ENCODE measurements at regions not wholly inside any gene's neighbourhood (a gene's known extent, or its start where the extent isn't known, plus 50 kb on each side); places are given as distances from the start of the nearest gene placed in this dataset.

- no peak for DNase-seq (ENCODE audit: low read depth in 2 of 2)
Measured at GRCh38 chr7:106166651-106167342, 54.7 kb upstream of the SYPL1 start.

- DNase-seq (ENCODE audit: low read depth in 2 of 2) = no peak
Measured at GRCh38 chr7:106165337-106165736, 53.2 kb upstream of the SYPL1 start.

DNA sequence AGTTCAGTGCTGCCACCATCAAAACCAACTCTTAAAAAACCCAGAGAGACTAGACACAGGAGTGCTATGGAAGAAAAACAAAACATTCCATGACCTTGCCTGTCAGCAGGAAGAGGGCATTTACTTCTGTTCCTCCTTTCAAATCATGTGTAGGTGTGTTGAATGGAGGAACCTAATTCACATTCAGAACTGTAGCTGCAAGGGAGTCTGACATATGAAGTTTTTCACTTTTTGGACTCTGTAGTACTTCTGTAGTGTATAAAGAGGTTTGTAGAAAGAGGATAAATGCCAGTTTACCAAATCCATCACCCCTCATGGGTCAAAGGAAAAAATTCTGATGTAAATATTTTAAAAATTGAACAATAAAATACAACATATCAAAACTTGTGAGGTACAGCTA is 51.1 kb upstream of the SYPL1 start:
- no peak for DNase-seq (ENCODE audit: low read depth in 2 of 2)
